Loucy (cell line): ENCODE measurements at regions not wholly inside any gene's neighbourhood (a gene's known extent, or its start where the extent isn't known, plus 50 kb on each side); places are given as distances from the start of the nearest gene placed in this dataset.

ENCODE experiments used
- CTCF ChIP-seq: fragments of 200-600 bp; sonication (generic); conservative IDR thresholded peaks from 2 replicates; pipeline ENCODE4 v1.5.1; 2014; ENCODE audit warnings: mild to moderate bottlenecking, antibody characterized with exemption, low read length
- EZH2phosphoT487 ChIP-seq: fragments of 200-600 bp; IDR thresholded peaks from 2 replicates; pipeline ENCODE4 v1.6.1; 2018; ENCODE audit warnings: antibody characterized with exemption, mild to moderate bottlenecking, moderate library complexity, borderline replicate concordance

GRCh38 chr13:93158565-93158964 is 68.0 kb upstream of the GPC6 start:
- no peak for TF ChIP-seq CTCF
- no peak for TF ChIP-seq EZH2phosphoT487
